Hematopoietic multipotent progenitor cell treated with erythropoietin and hydrocortisone succinate and interleukin-3 and kit ligand, for 8 days (in vitro differentiated cells): ENCODE measurements at regions not wholly inside any gene's neighbourhood (a gene's known extent, or its start where the extent isn't known, plus 50 kb on each side); places are given as distances from the start of the nearest gene placed in this dataset.

Source experiments
- DNase-seq: peaks from one replicate; pipeline ENCODE4 v3.0.0-alpha.2; 2015

DNA sequence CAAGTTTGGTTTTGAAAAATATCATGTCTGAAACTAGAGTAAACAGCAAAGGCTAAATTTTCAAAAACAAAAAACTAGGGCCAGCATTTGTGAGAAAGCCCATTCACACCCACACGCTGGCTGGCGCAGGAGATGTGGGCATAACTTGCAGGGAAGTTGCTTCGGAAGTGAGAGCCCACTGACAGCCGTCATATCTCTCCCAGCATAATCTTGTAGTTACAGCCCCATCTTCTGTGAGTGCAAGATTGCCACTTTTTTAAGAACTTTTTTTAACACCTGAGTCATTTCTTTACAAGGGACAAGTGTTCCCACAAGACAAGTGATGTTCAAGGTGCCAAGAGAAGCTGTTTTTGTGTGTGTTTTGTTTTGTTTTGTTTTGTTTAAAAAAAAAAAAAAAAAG is 212.5 kb upstream of the CNR1 start:
- no peak for DNase-seq

DNA sequence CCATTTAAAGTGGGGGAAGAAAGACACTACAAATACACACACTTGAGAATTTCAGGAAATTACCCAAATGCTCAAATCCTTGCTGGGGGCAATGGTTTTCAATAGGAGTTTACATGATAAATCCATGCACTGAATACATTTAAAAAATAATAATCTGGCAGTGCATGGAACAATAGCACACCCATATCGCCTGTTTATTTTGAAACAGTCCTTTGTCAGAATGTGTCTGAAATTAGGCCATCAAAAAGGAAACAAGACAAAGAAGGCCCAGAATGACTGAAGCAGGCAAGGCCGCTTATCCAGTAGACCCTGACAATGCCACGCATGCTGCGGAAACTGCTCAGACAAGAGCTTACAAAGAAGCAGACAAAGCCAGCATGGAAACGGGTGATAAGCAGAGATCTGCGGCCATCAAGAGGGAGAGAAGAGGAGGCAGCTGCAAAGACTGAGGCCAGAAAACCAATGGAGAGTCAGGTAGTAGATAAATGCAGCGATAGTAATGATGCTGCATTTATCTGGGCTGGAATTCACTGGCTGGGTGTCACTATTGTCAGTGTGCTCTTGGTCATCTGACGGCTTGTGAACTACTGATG is 211.9 kb upstream of the CNR1 start:
- no peak for DNase-seq

DNA sequence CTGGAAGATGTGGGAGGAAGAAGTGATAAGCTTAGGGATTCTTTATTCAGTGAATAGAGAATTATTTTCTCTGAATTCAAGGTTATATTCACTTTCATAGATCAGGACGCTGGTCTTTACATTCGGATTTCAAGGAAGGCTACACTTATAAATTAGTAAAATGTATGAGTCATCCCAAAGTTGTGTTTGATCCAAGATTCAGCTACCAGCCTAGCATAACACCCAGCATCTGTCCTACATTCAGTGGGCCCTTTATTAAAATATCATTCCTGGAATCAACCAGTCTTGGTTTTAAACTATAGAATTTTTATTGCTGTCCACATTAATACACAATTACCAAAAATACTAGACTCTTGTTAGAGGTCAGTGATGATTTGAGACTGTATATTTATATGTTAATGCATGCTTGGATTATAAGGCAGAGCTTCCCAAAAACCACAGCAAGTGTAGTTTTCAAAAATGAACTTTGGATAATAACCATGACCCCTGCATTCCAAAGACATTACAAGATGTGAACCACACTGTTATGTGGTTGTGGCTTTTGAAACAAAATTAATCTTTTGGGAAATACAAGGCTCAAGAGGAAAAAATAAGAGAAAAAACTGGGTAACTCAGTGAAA is 210.7 kb upstream of the CNR1 start:
- no peak for DNase-seq

DNA sequence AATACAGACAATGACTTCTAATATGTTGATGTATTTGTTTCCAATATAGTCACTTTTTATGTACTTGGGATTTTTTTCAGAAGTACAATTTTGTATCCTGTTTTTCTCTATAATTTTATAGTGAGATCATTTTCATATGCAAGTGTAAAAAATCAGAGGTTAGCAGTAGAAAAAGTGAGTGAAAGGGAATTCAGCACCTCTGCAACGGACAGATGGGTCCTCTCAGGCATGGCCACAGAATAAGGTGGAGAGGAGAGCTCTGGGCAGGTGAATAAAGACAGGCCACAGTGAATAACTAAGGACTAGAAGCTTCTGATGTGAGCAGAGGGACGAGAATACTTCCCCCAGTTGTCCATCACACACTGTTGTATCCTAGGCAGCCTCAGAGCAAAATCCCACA is 210.1 kb upstream of the CNR1 start:
- no peak for DNase-seq

DNA sequence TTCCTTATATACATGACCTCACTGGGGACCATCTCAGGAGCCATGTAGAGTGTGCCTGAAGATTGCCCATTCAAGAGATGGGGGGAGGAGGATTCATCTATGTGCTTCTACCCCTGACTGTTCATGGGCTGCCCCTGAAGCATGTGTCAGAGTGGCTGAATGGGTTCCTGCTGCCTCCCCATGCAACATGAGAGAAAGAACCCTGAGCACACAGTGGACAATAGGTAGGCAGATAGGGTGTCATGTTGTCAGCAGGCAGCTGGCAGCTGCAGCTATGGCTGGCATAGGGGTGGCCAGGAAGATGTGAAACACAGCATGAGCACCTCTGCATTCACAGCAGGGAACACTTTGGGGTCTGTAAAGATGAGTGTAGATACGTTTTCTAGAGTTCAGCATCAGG is 208.4 kb upstream of the CNR1 start:
- DNase-seq = no peak

DNA sequence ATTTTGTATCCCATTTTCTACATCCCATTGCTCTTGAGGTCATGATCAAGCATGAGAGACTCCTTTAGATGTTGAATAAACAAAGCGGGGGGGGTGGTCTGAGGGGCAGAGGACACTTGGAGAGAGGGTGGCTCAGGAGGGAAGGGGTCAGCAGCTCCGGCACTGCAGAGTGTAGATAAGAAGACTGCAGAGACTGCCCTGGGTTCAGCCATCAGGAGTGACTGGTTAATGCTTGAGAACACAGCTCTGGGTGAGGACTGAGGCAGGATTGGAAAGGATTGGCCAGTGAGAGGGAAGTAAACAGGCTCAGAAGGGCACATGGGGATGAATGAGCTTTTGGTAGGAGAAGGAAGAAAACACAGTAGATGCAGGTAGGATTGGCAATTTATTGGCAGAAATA is 205.3 kb upstream of the CNR1 start:
- DNase-seq = no peak

DNA sequence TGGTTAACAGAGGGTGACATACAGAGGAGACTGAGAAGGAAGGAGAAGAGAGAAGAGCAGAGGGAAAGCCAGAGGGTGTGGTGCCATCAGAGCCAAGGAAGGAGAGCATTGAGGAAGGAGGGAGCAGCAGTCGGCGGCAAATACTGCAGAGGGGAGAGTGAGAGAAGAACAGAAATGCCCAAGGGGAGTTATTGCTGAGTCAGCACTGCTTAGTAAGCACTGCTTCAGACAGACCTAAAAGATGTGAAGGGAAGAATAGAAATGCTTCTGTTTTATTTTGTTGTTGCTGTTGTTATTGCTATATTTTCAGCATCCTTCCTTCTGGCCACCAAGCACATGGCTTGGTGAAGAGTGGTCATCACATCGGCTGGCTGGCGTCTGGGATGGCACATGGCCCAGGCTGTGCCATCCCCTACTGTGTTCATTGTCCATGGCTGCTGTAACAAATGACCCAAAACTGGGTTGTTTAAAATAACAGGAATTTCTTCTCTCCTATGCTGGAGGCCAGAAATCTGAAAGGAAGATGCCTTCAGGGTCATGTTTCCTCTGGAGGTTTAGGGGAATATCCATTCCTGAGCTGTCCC is 204.1 kb upstream of the CNR1 start:
- no peak for DNase-seq

DNA sequence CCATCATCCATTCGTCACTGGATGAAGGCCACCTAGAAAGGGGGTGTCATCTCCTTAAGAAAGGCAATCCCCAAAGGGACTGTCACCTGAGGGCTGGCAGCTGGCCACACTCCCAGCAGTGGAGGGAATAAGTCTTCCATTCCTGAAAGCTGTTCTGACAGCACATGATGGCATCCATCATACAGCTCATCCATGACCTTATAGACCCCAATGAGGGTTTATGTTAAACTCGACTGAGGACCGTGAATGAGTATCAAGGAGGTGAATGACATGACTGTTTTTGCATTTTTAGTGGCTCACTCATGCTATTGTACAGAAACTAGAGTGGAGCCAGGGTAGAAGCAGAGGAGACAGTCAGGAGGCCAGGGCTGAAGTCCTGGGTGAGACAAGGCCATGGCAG is 203.1 kb upstream of the CNR1 start:
- DNase-seq = no peak

DNA sequence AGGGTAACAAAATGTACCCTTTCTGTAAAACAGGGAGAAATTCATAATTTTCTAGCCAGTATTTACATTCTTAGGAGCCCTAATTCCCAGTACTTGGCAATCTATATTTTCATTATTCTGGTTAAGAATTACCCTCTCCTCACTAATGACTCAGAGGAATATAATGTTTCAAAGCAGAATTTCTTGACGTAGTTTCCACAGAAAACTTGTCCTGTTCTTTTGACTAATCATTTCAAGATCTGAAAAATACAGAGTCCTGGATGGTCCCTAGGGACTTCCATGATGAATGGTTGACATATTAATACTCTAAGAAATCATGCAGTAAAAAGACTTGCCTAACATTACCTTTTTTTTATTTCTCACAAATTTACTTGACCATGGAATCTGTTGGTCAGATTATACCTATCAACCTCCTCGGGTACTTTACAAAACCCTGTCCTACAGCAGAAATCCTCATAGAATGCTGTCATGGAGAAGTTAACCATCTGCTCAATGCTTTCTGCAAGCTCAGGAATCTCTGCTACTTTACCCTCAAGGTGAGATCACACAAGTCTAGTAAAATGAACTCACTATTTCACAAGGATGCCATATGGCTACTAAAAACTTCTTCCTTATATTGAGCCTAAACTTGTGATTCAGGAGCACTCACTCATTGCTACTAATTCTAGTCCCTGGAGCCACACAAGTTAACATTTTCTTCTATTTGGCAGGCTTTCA is 202.1 kb upstream of the CNR1 start:
- DNase-seq = no peak

DNA sequence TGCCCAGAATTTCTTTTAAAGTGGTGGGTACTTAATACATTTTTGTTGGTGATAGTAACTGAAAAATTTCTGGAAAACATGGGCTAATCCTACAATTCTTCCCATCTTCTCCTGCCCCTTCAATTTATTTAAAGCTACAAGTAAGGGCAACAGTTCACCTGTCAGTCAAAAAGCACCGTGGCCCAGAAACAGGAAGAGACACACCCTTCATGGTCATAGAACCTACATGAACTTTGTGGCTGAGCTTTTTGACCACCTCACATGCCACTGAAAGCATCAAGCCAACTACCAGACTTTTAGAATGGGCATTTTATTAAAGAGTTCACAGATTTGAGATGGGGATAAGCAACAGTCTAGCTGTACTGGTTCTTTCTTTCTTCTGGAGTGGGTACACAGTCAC is 201.1 kb upstream of the CNR1 start:
- no peak for DNase-seq

DNA sequence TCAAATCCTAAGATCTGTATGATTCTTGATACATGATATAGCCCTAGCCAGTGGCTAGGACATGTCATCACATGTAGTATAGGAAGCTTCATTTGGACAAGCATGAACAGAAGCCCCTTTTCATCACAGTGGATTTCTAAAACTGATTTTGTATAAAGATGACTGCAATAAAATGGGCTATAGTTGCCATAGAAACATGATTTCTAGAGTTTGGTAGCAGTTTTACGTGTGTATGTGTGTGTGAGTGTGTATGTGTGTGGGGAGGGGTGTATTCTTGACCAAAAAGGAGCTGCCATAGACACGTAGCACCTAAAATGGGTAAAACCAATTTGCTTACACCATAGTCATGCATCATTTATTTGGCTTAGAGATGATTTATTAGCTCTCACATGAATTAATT is 200.5 kb upstream of the CNR1 start:
- DNase-seq = no peak

DNA sequence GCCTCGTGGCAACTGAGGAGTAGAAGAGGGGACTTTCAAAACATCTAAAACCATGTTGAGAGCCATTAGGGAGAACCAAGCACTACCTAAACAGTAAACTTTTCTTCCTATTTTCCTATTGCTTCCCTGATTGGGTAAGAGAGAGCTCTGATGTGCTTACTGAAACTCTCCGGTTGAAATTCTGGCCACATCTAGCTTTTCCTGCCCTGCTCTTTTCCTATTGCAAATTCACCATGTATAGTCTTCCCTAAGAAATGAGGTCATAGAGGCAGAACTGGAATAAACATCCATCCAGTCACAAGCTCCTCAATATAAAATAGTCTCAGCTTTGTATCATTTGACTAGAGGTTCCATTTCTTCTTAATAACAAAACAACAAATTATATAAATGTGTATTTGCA is 199.5 kb upstream of the CNR1 start:
- no peak for DNase-seq

DNA sequence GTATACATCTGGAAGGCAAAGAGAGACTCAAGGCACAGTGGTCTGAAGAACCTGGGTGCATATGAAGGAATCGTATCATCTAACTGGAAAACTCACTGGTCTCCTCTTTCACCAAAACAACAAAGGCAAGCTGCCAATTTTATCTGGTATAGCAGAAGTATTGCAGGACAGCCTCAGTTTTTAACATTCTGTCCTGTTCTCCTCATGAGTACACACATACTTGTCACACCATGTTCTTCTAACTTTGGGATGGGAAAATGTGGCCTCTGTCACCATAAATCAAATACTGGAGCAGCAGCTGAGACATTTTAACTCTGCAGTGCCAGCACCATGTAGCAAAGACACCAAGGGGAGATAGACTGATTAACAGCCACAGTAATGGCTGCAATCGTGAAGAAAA is 199.1 kb upstream of the CNR1 start:
- DNase-seq = no peak

DNA sequence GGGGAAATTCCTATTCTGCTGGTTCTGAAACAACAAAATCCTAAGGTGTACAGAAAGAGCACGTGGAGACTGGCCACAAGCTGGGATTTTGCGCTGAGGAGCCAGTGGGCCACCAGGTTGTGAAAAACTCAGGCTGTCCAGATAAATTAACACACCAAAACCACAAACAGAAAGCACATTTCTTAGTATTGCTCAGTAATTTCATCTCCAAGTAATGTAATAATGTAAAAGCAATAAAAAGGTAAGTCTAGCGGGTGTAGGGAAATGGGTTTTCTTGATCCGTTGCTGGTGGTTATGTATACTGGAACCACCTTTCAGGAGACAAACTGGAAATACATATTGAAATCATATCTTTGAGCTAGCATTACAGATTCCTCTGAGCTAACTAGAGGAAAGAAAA is 195.6 kb upstream of the CNR1 start:
- DNase-seq = no peak

DNA sequence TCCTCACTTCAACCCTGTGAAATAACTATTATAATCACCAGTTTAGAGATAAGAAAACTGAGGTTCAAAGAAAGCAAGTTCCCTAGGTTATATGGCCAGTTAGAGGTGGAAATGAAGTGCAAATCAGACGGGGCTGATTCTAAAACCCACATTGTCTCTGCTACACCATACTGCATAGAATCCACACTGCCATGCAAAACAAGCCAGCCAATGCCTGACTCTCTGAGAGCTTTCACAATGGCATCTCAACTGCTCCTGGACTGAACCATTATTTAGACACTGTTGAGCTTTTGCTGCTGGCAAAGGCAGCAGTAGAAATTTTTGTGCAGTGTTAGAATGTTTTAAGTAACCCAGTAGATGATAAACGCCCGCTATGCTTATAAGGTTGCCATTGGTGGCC is 195.2 kb upstream of the CNR1 start:
- no peak for DNase-seq

DNA sequence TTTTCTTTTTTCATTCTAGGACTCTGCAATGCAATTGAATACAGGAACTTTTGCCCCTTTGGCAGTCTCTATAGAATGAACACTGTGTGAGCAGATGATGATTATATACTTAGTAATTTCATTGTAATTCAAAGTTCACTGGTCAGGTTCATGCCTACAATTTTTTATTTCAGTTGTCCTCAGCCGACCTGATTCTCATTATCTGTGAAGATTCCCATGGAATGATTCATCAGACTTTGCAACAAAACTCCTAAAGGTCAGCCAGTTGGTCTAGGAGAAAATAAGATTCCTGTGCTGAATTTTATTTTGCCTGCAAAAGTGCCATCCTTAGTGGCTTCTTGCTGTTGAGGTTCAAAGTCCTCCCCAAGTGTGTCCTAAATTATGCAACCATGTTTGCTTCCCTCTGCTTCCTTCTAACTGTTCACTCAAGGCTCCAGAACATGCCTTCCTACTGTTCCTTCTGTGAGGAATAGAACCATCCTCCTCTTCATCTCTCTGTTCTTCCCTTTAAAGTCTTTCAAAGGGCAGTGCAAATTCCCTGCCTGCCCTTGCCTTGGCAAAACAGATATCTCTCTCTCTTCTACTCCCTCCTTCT is 194.2 kb upstream of the CNR1 start:
- no peak for DNase-seq

DNA sequence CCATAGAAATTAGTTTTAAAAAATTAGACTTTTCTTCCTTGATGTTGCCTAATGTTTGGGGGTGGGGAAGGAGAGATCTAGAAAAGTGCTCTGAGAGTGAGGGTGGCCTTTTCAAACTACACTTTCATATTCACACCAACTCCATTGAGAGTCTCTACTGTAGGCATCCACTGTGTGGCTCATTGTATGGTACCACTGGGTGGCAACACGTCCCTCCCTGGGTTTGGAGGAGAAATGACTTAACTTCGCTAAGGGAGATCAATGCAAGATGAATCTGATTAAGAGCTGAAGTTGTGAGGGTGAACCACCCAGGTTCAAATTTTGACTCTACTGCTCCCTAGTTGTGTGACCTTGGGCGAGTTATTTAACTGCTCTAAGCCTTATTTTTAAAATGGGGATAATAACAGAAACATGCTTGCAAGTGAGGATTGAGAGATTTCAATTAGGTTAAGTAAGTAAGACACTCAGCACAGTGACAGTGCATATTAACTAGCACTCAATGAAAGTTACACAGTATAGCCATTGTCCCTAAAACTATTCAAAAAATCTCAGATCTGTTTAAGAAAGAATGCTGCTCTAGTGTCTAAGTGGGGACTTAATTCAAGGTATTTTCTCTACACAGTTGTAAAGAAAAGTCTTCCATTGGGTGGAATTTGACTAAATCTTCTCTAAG is 193.5 kb upstream of the CNR1 start:
- no peak for DNase-seq

DNA sequence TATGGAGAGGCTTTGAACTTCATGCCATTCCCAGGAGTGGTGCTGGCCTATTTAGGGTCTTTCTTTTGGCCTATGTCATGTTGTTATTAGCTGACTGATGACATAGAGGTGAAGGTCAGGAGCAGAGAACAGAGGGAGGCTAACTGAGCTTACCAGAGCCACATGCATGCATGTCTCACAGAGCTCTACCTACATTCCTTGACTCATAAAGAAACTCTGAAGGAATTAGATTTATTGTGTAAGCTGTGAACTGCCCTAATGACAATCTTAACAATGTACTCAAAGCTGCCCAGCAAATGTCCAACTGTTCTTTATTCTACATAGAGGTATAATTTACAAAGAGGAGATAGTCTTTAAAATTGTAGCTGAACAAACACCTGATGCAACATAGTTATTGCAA is 192.7 kb upstream of the CNR1 start:
- no peak for DNase-seq

DNA sequence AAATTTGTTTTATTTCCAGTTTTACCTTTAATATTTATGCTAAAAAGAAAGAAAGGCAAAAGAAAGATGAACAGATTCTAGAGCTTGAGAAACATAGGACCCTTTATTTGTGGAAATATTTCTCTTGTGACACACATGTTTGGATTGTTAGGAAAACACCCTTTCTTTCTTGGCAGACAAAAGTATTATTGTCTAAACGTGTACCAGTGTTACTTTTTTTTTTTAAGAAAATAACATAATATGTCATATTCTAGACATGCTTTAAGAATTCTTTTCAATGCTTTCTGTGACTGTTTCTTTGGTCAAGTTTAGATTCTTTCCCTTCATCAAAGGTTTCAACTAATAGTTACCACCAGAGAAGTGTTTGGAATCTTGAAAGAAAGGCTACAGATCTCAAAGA is 183.4 kb upstream of the CNR1 start:
- no peak for DNase-seq

DNA sequence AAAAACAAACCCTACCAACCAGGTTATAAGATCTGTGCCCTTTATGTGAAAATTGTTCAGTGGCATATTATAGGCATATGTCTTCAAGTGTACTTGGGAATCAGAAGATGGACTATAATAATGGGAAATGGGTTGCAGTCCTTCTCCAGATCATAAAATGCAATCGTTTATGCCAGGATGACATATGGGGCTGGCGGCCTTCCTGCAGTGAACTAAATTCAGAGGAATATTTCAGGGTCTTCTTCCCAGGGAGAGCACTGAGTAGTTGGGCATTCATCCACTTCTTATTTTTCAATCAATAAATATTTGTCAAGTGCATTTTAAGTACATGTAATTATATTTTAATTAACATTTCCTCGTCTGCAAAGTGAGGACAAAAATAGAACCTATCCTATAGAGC is 176.2 kb upstream of the CNR1 start:
- DNase-seq = no peak

DNA sequence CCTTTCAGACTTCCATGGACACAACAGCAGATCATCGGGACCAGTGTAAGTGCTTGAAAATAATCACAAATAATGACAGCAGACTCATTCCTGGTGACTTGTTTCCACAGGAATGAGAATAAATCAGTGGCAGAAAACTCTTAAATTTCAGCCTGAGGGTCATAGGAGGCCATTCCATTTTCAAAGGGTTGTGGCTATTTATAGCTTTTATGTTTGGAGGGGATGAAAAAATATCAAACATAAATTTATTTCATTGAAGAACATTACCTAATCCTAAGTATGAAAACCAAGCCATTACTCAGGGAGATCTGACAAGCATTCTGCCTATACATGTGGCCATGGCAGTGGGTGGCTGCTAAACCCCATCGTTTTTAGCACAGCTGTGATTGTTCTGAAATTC is 173.6 kb upstream of the CNR1 start:
- DNase-seq = no peak

DNA sequence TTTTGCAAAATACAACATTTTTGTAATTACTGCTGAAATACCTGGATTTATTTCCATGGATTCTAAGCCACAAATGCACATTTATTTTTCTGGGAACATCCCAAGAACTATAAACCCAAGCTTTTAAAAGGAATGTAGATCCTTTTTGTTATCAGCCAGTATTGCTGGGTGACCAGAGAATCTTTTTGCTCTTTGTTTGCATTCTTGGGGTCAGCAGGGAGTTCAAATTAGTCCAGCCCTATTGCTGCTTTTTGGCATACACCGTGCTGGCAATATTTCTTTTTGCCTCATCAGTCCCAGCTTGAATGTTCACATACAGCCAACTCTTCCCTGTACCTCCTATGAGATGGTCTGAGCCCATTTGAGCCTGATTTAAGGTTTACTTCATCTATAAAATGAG is 155.2 kb upstream of the CNR1 start:
- no peak for DNase-seq

DNA sequence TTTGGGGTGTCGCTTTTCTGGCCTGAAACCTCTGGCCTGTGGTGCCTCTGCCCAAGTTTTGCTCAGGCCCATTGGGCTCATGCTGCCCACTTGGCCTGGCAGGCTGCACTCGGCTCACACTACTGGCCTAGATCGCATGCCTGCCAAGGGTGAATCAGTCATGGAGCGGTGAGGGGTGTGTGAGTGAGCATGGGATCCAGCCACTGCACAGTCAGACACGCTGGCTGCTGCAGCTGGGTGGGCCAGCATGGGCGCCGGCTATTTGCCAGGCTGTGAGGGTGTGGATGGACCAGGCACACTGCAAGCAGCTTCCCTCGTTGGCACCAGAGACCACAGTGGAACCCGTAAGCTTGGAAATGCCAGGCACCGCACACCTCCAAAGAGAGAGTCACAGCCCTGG is 145.4 kb upstream of the CNR1 start:
- DNase-seq = no peak

DNA sequence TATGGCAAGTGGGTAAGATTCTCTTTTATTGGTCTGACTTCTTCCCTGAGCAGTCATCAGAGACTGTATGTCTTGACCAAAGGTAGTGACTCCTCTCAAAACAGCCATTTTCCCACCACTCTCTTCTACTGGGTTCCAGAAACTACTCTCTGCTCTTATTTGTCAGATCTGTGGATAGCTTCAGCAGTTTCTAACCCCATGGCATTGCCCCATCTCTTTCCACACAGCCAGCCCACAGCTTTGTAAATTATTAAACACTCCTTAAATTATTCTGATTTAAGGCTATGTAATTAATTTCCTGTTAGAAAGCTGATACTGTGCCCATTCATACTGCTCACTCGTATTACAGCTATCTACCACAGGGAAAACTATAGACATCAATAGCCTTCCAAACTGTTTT is 138.4 kb upstream of the CNR1 start:
- no peak for DNase-seq
